ENCODE measurements at regions not wholly inside any gene's neighbourhood (a gene's known extent, or its start where the extent isn't known, plus 50 kb on each side); places are given as distances from the start of the nearest gene placed in this dataset.

DNA sequence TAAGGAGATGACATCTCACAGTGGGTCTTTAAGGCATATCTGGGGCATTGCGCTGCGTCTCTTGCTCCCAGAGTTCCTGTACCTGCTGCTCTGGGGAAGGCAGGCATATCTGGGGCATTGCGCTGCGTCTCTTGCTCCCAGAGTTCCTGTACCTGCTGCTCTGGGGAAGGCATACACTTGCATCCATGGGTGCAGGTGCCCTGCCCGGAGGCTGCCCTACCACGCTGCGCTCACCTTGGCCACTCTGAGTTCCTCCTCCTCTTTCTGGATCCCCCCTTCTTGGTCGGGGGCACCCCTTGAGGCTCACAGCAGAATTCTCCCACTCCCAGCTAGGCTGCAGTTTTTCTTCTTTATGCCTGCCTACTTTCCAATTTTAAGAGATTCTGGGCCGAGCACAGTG, 60.9 kb upstream of the TMTC4 start (continued):
- TF ChIP-seq RHOXF2B (CRISPR knock-in tag; conservative IDR thresholded peaks at IDR 0.05) (no peak), SMAD4 (CRISPR knock-in tag; conservative IDR thresholded peaks at IDR 0.05) (no peak), SREBF1 (IDR thresholded peaks at IDR 0.05; ENCODE audit: borderline replicate concordance, low read depth, low read length) (no peak)

DNA sequence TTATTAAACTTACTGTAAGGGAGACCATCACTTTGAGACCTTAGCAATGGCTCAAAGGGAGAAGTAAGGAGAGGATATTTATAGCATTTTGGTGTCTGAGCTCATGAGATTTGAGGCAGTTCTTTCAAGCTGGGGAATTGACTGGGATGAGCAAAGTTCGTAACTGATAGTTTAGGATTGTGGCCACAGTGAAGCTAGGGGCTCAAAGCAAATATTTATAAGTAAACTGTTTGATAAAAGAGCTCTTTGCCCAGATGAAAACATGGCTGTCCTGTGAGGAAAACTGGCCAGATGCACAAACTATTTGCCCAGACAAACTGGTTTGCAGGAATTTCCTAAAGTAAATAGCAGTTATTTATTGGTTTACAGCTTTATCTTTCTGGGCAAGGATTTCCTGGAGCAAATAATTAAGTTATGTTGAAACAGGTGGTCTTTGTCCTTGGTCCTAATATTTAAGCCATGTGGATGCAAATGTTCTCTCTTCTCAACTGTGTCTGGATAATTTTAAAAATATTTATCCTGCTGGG, 59.7 kb upstream of the TMTC4 start:
- WGBS (ENCODE audit: insufficient coverage, low coverage, missing lambda C conversion rate), result no CpG with 5 or more reads among the region's 1 CpG
- intact Hi-C loops (cut with micrococcal nuclease) (no loop called here), in situ Hi-C loops (cut with MboI) (no loop called here)
- CTCF ChIA-PET (ENCODE audit: low intra/inter-chr PET ratio), result no interaction called here
- Histone ChIP-seq H2AFZ (ENCODE audit: low read depth, low read length) (no peak overlapping the region), H3K9ac (ENCODE audit: insufficient read depth in 1 of 2, low read depth in 2 of 2, low read length in 2 of 2) (no peak overlapping the region), H3K9me1 (ENCODE audit: control insufficient read depth, insufficient read depth, low read length) (no peaks in the 10 kb centered on the region), H3K36me3 (ENCODE audit: control insufficient read depth, insufficient read depth, low read length) (no peaks in the 10 kb centered on the region), H3K4me1 (replicated peaks in 1 of 2; ENCODE audit: control insufficient read depth in 2 of 2, insufficient read depth in 2 of 2, low read length in 2 of 2) (no peaks in the 10 kb centered on the region), H4K20me1 (replicated peaks; ENCODE audit: control insufficient read depth, insufficient read depth, low read length) (no peaks in the 10 kb centered on the region), H3K4me2 (ENCODE audit: insufficient read depth, low read length) (no peak overlapping the region), H3K79me2 (ENCODE audit: control insufficient read depth, insufficient read depth, low read length) (no peaks in the 10 kb centered on the region), H3K27me3 (ENCODE audit: control insufficient read depth in 2 of 2, insufficient read depth in 2 of 2, low read length in 2 of 2) (no peaks in the 10 kb centered on the region; a peak in 1 of 5 replicates), H3K27ac (ENCODE audit: extremely low read depth, low read depth, low read length) (no peak overlapping the region), H3K4me3 (no peak overlapping the region), H3K9me3 (replicated peaks; ENCODE audit: control insufficient read depth, insufficient read depth, low read depth, low read length) (no peaks in the 10 kb centered on the region)
- POLR2A ChIA-PET, result no interaction called here
- BruUV-seq (replicated peaks), result no TSS peak
- no peak for ATAC-seq
- FAIRE-seq, result no peak
- no peak for DNase-seq (ENCODE audit: extremely low read depth in 1 of 4, low spot score in 3 of 4)
- no peak for TF ChIP-seq PCBP1 (IDR thresholded peaks at IDR 0.05; ENCODE audit: low read depth, low read length, poor library complexity, severe bottlenecking)
- TF ChIP-seq GTF2F1 (IDR thresholded peaks at IDR 0.05; ENCODE audit: low read depth, low read length), result no peak
- no peak for TF ChIP-seq RAD51 (IDR thresholded peaks at IDR 0.05; ENCODE audit: borderline replicate concordance, low read depth)
- no peak for TF ChIP-seq ARNT (IDR thresholded peaks at IDR 0.05)
- TF ChIP-seq, protein P1, sequence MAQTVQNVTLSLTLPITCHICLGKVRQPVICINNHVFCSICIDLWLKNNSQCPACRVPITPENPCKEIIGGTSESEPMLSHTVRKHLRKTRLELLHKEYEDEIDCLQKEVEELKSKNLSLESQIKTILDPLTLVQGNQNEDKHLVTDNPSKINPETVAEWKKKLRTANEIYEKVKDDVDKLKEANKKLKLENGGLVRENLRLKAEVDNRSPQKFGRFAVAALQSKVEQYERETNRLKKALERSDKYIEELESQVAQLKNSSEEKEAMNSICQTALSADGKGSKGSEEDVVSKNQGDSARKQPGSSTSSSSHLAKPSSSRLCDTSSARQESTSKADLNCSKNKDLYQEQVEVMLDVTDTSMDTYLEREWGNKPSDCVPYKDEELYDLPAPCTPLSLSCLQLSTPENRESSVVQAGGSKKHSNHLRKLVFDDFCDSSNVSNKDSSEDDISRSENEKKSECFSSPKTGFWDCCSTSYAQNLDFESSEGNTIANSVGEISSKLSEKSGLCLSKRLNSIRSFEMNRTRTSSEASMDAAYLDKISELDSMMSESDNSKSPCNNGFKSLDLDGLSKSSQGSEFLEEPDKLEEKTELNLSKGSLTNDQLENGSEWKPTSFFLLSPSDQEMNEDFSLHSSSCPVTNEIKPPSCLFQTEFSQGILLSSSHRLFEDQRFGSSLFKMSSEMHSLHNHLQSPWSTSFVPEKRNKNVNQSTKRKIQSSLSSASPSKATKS (CRISPR knock-in tag; IDR thresholded peaks at IDR 0.05), result no peak
- no peak for TF ChIP-seq PHF21A (IDR thresholded peaks at IDR 0.05; ENCODE audit: borderline replicate concordance, low read depth)
- no peak for TF ChIP-seq BDP1 (IDR thresholded peaks at IDR 0.05; ENCODE audit: insufficient read depth, insufficient read length)
- no peak for TF ChIP-seq NONO (IDR thresholded peaks at IDR 0.05; ENCODE audit: low read depth in 2 of 2, low read length in 1 of 2)
- TF ChIP-seq, protein P2, sequence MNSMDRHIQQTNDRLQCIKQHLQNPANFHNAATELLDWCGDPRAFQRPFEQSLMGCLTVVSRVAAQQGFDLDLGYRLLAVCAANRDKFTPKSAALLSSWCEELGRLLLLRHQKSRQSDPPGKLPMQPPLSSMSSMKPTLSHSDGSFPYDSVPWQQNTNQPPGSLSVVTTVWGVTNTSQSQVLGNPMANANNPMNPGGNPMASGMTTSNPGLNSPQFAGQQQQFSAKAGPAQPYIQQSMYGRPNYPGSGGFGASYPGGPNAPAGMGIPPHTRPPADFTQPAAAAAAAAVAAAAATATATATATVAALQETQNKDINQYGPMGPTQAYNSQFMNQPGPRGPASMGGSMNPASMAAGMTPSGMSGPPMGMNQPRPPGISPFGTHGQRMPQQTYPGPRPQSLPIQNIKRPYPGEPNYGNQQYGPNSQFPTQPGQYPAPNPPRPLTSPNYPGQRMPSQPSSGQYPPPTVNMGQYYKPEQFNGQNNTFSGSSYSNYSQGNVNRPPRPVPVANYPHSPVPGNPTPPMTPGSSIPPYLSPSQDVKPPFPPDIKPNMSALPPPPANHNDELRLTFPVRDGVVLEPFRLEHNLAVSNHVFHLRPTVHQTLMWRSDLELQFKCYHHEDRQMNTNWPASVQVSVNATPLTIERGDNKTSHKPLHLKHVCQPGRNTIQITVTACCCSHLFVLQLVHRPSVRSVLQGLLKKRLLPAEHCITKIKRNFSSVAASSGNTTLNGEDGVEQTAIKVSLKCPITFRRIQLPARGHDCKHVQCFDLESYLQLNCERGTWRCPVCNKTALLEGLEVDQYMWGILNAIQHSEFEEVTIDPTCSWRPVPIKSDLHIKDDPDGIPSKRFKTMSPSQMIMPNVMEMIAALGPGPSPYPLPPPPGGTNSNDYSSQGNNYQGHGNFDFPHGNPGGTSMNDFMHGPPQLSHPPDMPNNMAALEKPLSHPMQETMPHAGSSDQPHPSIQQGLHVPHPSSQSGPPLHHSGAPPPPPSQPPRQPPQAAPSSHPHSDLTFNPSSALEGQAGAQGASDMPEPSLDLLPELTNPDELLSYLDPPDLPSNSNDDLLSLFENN (IDR thresholded peaks at IDR 0.05; ENCODE audit: low read depth in 2 of 2, low read length in 2 of 2), result no peak
- TF ChIP-seq TAL1 (IDR thresholded peaks at IDR 0.05), result no peak
- no peak for TF ChIP-seq RB1 (IDR thresholded peaks at IDR 0.05; ENCODE audit: low read depth)
